ENCODE measurements at regions not wholly inside any gene's neighbourhood (a gene's known extent, or its start where the extent isn't known, plus 50 kb on each side); places are given as distances from the start of the nearest gene placed in this dataset.

GRCh38 chr7:68015122-68015977, 1018.7 kb downstream of the TYW1 start:
- Histone ChIP-seq H3K9me3 (ENCODE audit: control insufficient read depth, insufficient read depth, low read length) (peaks cover 14% of the 10 kb centered on the region), H4K5ac (ENCODE audit: low read depth, low read length) (no peak overlapping the region), H3K9ac (ENCODE audit: low read depth, low read length) (no peak overlapping the region), H2AFZ (replicated peaks; ENCODE audit: low read length, poor library complexity) (no peak overlapping the region), H3K4ac (ENCODE audit: low read depth, low read length) (no peak overlapping the region), H2AK9ac (replicated peaks; ENCODE audit: low read depth, low read length, poor library complexity) (no peak overlapping the region), H4K91ac (ENCODE audit: insufficient read depth, low read depth, low read length) (no peak overlapping the region), H3K14ac (replicated peaks; ENCODE audit: low read depth, low read length) (no peak overlapping the region), H3K23ac (ENCODE audit: low read depth, low read length) (no peak overlapping the region), H3K4me2 (ENCODE audit: low read depth, low read length) (no peak overlapping the region), H3K4me1 (ENCODE audit: control insufficient read depth, insufficient read depth, low read length) (no peaks in the 10 kb centered on the region), H2AK5ac (ENCODE audit: low read depth, low read length) (no peak overlapping the region), H2BK5ac (ENCODE audit: low read depth, low read length, poor library complexity, severe bottlenecking) (no peak overlapping the region), H3K79me1 (ENCODE audit: low read depth in 1 of 2, low read length in 2 of 2) (no peaks in the 10 kb centered on the region), H2BK120ac (ENCODE audit: low read depth, low read length) (no peak overlapping the region), H3K9me1 (ENCODE audit: insufficient read depth, low read length) (no peaks in the 10 kb centered on the region), H3K27me3 (ENCODE audit: control insufficient read depth, insufficient read depth, low read length) (no peaks in the 10 kb centered on the region), H4K20me1 (ENCODE audit: insufficient read depth, low read length) (no peaks in the 10 kb centered on the region), H3K27ac (ENCODE audit: insufficient read depth, low read length) (no peak overlapping the region), H3K18ac (ENCODE audit: low read depth, low read length) (no peak overlapping the region), H4K8ac (ENCODE audit: low read depth in 2 of 2, low read length in 2 of 2) (no peak overlapping the region), H2BK15ac (ENCODE audit: low read depth, low read length) (no peak overlapping the region), H3K4me3 (ENCODE audit: insufficient read depth, low read depth, low read length) (no peak overlapping the region), H2BK20ac (ENCODE audit: low read depth, low read length) (no peak overlapping the region), H3K56ac (ENCODE audit: extremely low read depth, insufficient read depth, low read length) (no peak overlapping the region), H3K36me3 (ENCODE audit: control insufficient read depth, insufficient read depth, low read length) (no peaks in the 10 kb centered on the region)
- no TSS peak for BruUV-seq (replicated peaks)
- no CpG with 5 or more reads among the region's 5 CpGs for WGBS, 2 experiments (ENCODE audit: extremely low coverage in 2 of 2, insufficient read length in 1 of 2)
- in situ Hi-C loops (cut with MboI; ENCODE audit: low sequenced_read_pairs) (no loop called here), intact Hi-C loops (cut with micrococcal nuclease) (no loop called here), dilution Hi-C loops (cut with HindIII; ENCODE audit: low sequenced_read_pairs, unreplicated experiment) (no loop called here)
- TF ChIP-seq MXI1 (IDR thresholded peaks at IDR 0.05; ENCODE audit: borderline replicate concordance, low read depth, low read length) (no peak), POLR2A (IDR thresholded peaks at IDR 0.05; ENCODE audit: low read depth, low read length) (no peak), MAZ (IDR thresholded peaks at IDR 0.05; ENCODE audit: borderline replicate concordance, low read depth, low read length) (no peak), MAFK (IDR thresholded peaks at IDR 0.05; ENCODE audit: low read depth, low read length) (no peak), FOS (IDR thresholded peaks at IDR 0.05; ENCODE audit: low read depth, low read length) (no peak), SMC3 (IDR thresholded peaks at IDR 0.05; ENCODE audit: low read depth, low read length) (no peak), NFE2L2 (IDR thresholded peaks at IDR 0.05; ENCODE audit: low read depth, low read length) (no peak), CHD1 (IDR thresholded peaks at IDR 0.05; ENCODE audit: low read depth, low read length) (no peak), RAD21 (IDR thresholded peaks at IDR 0.05; ENCODE audit: low read length) (no peak), CEBPB (IDR thresholded peaks at IDR 0.05; ENCODE audit: low read depth, low read length) (no peak), USF2 (IDR thresholded peaks at IDR 0.05; ENCODE audit: low read depth, low read length) (no peak)
- TF ChIP-seq, protein P1, sequence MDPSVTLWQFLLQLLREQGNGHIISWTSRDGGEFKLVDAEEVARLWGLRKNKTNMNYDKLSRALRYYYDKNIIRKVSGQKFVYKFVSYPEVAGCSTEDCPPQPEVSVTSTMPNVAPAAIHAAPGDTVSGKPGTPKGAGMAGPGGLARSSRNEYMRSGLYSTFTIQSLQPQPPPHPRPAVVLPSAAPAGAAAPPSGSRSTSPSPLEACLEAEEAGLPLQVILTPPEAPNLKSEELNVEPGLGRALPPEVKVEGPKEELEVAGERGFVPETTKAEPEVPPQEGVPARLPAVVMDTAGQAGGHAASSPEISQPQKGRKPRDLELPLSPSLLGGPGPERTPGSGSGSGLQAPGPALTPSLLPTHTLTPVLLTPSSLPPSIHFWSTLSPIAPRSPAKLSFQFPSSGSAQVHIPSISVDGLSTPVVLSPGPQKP (IDR thresholded peaks at IDR 0.05; ENCODE audit: borderline replicate concordance, low read depth, low read length): no peak
- TF ChIP-seq, protein P2, sequence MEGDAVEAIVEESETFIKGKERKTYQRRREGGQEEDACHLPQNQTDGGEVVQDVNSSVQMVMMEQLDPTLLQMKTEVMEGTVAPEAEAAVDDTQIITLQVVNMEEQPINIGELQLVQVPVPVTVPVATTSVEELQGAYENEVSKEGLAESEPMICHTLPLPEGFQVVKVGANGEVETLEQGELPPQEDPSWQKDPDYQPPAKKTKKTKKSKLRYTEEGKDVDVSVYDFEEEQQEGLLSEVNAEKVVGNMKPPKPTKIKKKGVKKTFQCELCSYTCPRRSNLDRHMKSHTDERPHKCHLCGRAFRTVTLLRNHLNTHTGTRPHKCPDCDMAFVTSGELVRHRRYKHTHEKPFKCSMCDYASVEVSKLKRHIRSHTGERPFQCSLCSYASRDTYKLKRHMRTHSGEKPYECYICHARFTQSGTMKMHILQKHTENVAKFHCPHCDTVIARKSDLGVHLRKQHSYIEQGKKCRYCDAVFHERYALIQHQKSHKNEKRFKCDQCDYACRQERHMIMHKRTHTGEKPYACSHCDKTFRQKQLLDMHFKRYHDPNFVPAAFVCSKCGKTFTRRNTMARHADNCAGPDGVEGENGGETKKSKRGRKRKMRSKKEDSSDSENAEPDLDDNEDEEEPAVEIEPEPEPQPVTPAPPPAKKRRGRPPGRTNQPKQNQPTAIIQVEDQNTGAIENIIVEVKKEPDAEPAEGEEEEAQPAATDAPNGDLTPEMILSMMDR (conservative IDR thresholded peaks at IDR 0.05; ENCODE audit: low read depth, low read length): no peak
- no peak for ATAC-seq (ENCODE audit: low read depth)
- DNase-seq: no peak
- ChIA-PET POLR2A (ENCODE audit: unreplicated experiment) (no interaction called here), CTCF (no interaction called here)

Measured in IMR-90 (cell line).